ENCODE measurements at regions not wholly inside any gene's neighbourhood (a gene's known extent, or its start where the extent isn't known, plus 50 kb on each side); places are given as distances from the start of the nearest gene placed in this dataset.

DNA sequence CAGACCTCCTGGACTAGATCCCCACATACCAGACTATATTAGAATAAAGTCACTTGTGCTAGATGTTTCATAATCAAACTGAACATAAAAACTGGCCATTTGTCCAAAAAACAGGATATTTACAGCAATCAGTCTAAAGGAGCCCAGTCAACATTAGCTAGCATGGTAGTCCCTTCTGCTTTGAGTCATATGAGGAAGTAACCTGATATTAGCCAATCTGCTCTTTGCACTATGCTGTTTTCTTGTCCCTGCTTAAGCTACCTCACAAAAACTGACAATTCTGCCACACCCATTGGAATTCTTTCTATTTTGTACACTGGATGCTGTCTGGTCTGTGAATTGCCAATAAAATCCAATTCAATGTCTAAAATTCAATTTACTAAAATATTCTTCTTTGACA is 1824.2 kb downstream of the OLFM4 start (continued):
- TF ChIP-seq CREB5 (CRISPR knock-in tag; IDR thresholded peaks at IDR 0.05; ENCODE audit: low read depth) (no peak), TSHZ2 (CRISPR knock-in tag; IDR thresholded peaks at IDR 0.05) (no peak)

DNA sequence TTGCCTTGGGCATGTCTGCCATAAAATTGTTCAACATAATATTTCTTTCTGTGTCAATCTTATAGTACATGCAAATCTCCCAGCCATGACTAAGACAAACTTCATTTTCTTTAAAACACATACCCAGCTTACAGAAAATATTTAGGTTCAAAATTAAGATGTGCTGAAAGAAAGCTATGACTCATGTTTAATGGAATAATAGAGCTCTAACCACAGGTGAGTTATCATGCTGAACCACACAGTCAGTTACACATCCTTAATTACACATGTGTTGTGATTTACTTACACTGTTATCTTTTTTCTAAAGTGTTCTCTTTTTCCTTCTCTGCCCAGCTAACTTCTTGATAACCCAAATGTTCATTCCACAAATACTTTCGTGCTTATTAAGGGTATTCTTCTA is 1831.2 kb downstream of the OLFM4 start:
- no peak for ATAC-seq
- TF ChIP-seq ZFP30 (CRISPR knock-in tag; IDR thresholded peaks at IDR 0.05) (no peak), ZC3H10 (CRISPR knock-in tag; IDR thresholded peaks at IDR 0.05) (no peak)

DNA sequence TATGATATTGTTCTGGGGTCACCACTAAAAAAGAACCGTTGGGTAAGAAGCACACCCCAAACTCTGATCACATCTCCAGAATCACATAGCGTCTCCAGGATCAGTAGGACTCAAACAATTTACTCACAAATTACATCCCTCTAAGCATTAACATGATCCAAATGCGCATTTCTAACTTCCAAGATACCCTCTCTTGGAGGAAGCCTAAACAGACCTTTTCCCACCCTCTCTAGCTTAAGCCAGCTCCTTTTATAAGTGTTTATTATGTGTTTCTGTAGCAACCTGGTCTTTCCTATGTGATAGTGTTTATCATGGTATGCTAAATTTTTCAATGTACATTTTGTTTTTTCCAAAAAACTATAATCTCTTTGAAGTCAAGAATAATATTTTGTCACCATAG is 1846.5 kb downstream of the OLFM4 start:
- ATAC-seq, result no peak
- TF ChIP-seq RARB (CRISPR knock-in tag; IDR thresholded peaks at IDR 0.05), result no peak
- TF ChIP-seq TOX (CRISPR knock-in tag; IDR thresholded peaks at IDR 0.05; ENCODE audit: borderline replicate concordance), result no peak
- TF ChIP-seq ZNF565 (CRISPR knock-in tag; conservative IDR thresholded peaks at IDR 0.05; ENCODE audit: low read depth), result no peak
- TF ChIP-seq SNAI2 (CRISPR knock-in tag; IDR thresholded peaks at IDR 0.05), result no peak
- no peak for TF ChIP-seq OSR1 (CRISPR knock-in tag; IDR thresholded peaks at IDR 0.05)
- no peak for TF ChIP-seq ZC3H10 (CRISPR knock-in tag; IDR thresholded peaks at IDR 0.05)

- TF ChIP-seq TSHZ2 (CRISPR knock-in tag; IDR thresholded peaks at IDR 0.05) (no peak), ZFP30 (CRISPR knock-in tag; IDR thresholded peaks at IDR 0.05) (no peak), ZFP3 (CRISPR knock-in tag; IDR thresholded peaks at IDR 0.05) (no peak), ESRRG (CRISPR knock-in tag; IDR thresholded peaks at IDR 0.05) (no peak), GLIS3 (CRISPR knock-in tag; IDR thresholded peaks at IDR 0.05) (no peak), ISL1 (CRISPR knock-in tag; IDR thresholded peaks at IDR 0.05) (no peak), PPARA (CRISPR knock-in tag; IDR thresholded peaks at IDR 0.05; ENCODE audit: borderline replicate concordance) (no peak), PATZ1 (CRISPR knock-in tag; IDR thresholded peaks at IDR 0.05; ENCODE audit: borderline replicate concordance) (no peak), ZNF70 (CRISPR knock-in tag; IDR thresholded peaks at IDR 0.05) (no peak), CREB5 (CRISPR knock-in tag; IDR thresholded peaks at IDR 0.05; ENCODE audit: low read depth) (no peak), BACH2 (CRISPR knock-in tag; IDR thresholded peaks at IDR 0.05; ENCODE audit: borderline replicate concordance) (no peak), TOX (CRISPR knock-in tag; IDR thresholded peaks at IDR 0.05; ENCODE audit: borderline replicate concordance) (no peak), TCF4 (CRISPR knock-in tag; IDR thresholded peaks at IDR 0.05; ENCODE audit: borderline replicate concordance) (no peak), ZNF565 (CRISPR knock-in tag; conservative IDR thresholded peaks at IDR 0.05; ENCODE audit: low read depth) (no peak), CSDC2 (CRISPR knock-in tag; IDR thresholded peaks at IDR 0.05) (no peak)
Observed at GRCh38 chr13:54879036-54879435, 1850.4 kb downstream of the OLFM4 start.

More at GRCh38 chr13:54879036-54879435, 1850.4 kb downstream of the OLFM4 start:
- no peak for ATAC-seq
